ENCODE measurements at regions not wholly inside any gene's neighbourhood (a gene's known extent, or its start where the extent isn't known, plus 50 kb on each side); places are given as distances from the start of the nearest gene placed in this dataset.

DNA sequence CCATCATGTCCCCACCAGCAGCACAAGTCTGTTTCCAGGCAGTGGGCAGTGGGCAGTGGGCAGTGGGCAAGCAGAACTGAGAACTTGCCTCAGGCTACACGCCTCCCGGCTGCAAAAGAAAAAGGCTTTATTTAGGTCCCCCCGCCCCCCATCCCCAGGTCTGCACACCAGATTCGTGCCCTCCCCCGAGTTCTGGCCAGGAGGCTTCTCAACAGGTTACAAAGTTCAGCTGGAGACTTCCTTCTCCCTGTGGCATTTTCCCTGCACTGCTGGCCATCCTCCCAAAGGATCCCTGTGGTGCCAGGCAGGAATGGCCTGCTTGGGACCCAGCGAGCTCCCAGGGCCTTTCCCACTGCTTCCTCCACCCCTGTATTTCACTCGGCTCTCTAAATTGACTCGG, 97.0 kb upstream of the TRIM2 start:
- H3K27ac ChIP-seq (ENCODE audit: low read depth, low read length) = no peak overlapping the region
- no peak overlapping the region for H2BK15ac ChIP-seq (replicated peaks; ENCODE audit: low read depth)
- no peaks in the 10 kb centered on the region for H3K79me2 ChIP-seq (ENCODE audit: control insufficient read depth, insufficient read depth, low read length)
- no peaks in the 10 kb centered on the region for H3K27me3 ChIP-seq (ENCODE audit: insufficient read depth, low read length, poor library complexity)
- WGBS (ENCODE audit: extremely low coverage, insufficient coverage, low lambda C conversion rate) = no CpG with 5 or more reads among the region's 8 CpGs
- DNase-seq = no peak
- H3K18ac ChIP-seq (ENCODE audit: low read length) = no peak overlapping the region
- no peak overlapping the region for H4K8ac ChIP-seq (ENCODE audit: low read depth, low read length)
- no peaks in the 10 kb centered on the region for H3K79me1 ChIP-seq (ENCODE audit: low read length)
- H3K23ac ChIP-seq (ENCODE audit: low read length) = no peak overlapping the region
- no peak overlapping the region for H2BK5ac ChIP-seq (ENCODE audit: low read length)
- no peak overlapping the region for H4K5ac ChIP-seq (ENCODE audit: low read length)
- no peak overlapping the region for H3K4me2 ChIP-seq (ENCODE audit: low read length)
- no peak overlapping the region for H3K56ac ChIP-seq (ENCODE audit: low read length)
- H2BK120ac ChIP-seq (ENCODE audit: low read depth, low read length) = no peak overlapping the region
- no peaks in the 10 kb centered on the region for H3K36me3 ChIP-seq (ENCODE audit: control insufficient read depth, insufficient read depth, low read length)
- H3K4ac ChIP-seq (ENCODE audit: low read depth, low read length) = no peak overlapping the region
- no peak overlapping the region for H3K9ac ChIP-seq (ENCODE audit: low read length)
- no peak overlapping the region for H3K4me3 ChIP-seq (ENCODE audit: low read length)
- no peaks in the 10 kb centered on the region for H3K4me1 ChIP-seq (ENCODE audit: control insufficient read depth, low read depth, low read length)
- no peak overlapping the region for H2AK5ac ChIP-seq (ENCODE audit: low read length)

DNA sequence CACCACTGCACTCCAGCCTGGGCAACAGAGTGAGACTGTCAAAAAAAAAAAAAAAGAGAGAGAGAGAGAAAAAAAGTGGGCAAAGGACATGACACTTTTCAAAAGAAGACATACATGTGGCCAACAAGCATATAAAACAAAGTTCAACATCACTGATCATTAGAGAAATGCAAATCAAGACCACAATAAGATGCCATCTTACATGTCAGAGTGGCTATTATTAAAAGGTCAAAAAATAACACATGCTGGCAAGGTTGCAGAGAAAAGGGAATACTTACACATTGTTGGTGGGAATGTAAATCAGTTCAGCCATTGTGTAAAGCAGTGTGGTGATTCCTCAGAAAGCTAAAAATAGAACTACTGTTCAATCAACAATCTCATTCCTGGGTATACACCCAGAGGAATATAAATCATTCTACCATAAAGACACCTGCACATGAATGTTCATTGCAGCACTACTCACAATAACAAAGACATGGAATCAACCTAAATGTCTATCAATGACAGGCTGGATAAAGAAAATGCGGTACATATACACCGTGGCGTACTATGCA, 94.9 kb upstream of the TRIM2 start:
- Histone ChIP-seq H3K79me2 (ENCODE audit: control insufficient read depth, insufficient read depth, low read length) (no peaks in the 10 kb centered on the region), H3K4me1 (ENCODE audit: control insufficient read depth, low read depth, low read length) (no peaks in the 10 kb centered on the region), H2BK5ac (ENCODE audit: low read length) (no peak overlapping the region), H3K56ac (ENCODE audit: low read length) (no peak overlapping the region), H2AK5ac (ENCODE audit: low read length) (no peak overlapping the region), H3K4ac (ENCODE audit: low read depth, low read length) (no peak overlapping the region), H3K27me3 (ENCODE audit: insufficient read depth, low read length, poor library complexity) (no peaks in the 10 kb centered on the region), H2BK15ac (replicated peaks; ENCODE audit: low read depth) (no peak overlapping the region), H3K36me3 (ENCODE audit: control insufficient read depth, insufficient read depth, low read length) (no peaks in the 10 kb centered on the region), H3K23ac (ENCODE audit: low read length) (no peak overlapping the region), H3K27ac (ENCODE audit: low read depth, low read length) (no peak overlapping the region), H3K79me1 (ENCODE audit: low read length) (no peaks in the 10 kb centered on the region), H2BK120ac (ENCODE audit: low read depth, low read length) (no peak overlapping the region), H4K8ac (ENCODE audit: low read depth, low read length) (no peak overlapping the region), H3K18ac (ENCODE audit: low read length) (no peak overlapping the region), H3K4me3 (ENCODE audit: low read length) (no peak overlapping the region), H3K9ac (ENCODE audit: low read length) (no peak overlapping the region), H3K4me2 (ENCODE audit: low read length) (no peak overlapping the region), H4K5ac (ENCODE audit: low read length) (no peak overlapping the region)
- DNase-seq = no peak
- WGBS (ENCODE audit: extremely low coverage, insufficient coverage, low lambda C conversion rate) = no CpG with 5 or more reads among the region's 3 CpGs

DNA sequence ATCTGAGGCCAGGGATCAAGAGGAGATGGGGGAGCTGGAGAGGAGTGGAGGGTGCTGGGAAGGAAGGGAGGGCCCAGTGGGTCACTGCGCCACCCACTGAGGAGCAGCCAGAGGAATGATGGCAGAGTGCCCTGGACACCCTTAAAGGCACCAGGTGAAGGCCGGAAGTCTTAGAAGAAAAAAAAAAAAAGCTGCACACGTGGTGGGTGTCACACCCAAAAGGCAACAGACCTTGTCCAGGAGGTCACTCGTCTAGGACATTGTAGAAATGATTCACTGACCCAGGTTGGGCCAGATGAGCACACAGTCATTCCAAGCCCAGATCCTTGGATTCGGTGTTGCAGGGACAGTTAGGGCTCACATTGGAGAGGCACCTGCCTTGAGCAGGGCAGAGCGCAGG, 93.5 kb upstream of the TRIM2 start:
- no peak overlapping the region for H3K4me2 ChIP-seq (ENCODE audit: low read length)
- no peaks in the 10 kb centered on the region for H3K36me3 ChIP-seq (ENCODE audit: control insufficient read depth, insufficient read depth, low read length)
- H3K9ac ChIP-seq (ENCODE audit: low read length) = no peak overlapping the region
- H2BK120ac ChIP-seq (ENCODE audit: low read depth, low read length) = no peak overlapping the region
- no peak overlapping the region for H3K23ac ChIP-seq (ENCODE audit: low read length)
- no peak overlapping the region for H3K4ac ChIP-seq (ENCODE audit: low read depth, low read length)
- H4K8ac ChIP-seq (ENCODE audit: low read depth, low read length) = no peak overlapping the region
- H2BK15ac ChIP-seq (replicated peaks; ENCODE audit: low read depth) = no peak overlapping the region
- H3K4me3 ChIP-seq (ENCODE audit: low read length) = no peak overlapping the region
- DNase-seq = no peak
- no CpG with 5 or more reads among the region's 6 CpGs for WGBS (ENCODE audit: extremely low coverage, insufficient coverage, low lambda C conversion rate)
- no peaks in the 10 kb centered on the region for H3K27me3 ChIP-seq (ENCODE audit: insufficient read depth, low read length, poor library complexity)
- no peak overlapping the region for H2BK5ac ChIP-seq (ENCODE audit: low read length)
- no peak overlapping the region for H2AK5ac ChIP-seq (ENCODE audit: low read length)
- no peaks in the 10 kb centered on the region for H3K79me2 ChIP-seq (ENCODE audit: control insufficient read depth, insufficient read depth, low read length)
- no peaks in the 10 kb centered on the region for H3K4me1 ChIP-seq (ENCODE audit: control insufficient read depth, low read depth, low read length)
- H3K79me1 ChIP-seq (ENCODE audit: low read length) = no peaks in the 10 kb centered on the region
- no peak overlapping the region for H3K56ac ChIP-seq (ENCODE audit: low read length)
- H3K18ac ChIP-seq (ENCODE audit: low read length) = no peak overlapping the region
- no peak overlapping the region for H3K27ac ChIP-seq (ENCODE audit: low read depth, low read length)
- H4K5ac ChIP-seq (ENCODE audit: low read length) = no peak overlapping the region

DNA sequence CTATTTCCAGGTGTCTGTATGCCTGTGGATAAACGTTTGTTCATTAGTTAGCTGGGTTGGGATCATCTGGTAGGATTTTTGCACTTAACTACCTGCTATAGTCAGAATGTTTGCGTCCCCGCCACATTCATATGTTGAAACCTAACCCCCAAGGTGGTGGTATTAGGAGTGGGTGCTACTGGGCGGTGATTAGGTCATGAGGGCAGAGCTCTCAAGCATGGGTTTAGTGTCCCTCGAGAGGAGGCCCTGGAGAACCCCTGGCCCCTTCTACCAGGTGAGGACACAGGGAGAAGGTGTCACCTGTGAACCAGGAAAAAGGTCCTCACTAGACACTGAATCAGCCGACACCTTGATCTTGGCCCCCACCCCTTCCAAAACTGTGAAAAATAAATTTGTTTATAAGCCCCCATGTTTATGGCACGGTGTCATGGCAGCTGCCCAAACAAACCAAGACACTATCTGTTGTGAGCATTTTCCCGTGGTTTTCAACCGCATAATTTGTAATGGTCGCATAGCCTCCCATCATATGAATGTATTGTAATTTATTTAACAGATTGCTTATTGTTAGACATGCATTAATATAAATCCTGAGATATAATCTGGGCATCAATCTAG, 92.7 kb upstream of the TRIM2 start:
- Histone ChIP-seq H2BK15ac (replicated peaks; ENCODE audit: low read depth) (no peak overlapping the region), H2BK5ac (ENCODE audit: low read length) (no peak overlapping the region), H2AK5ac (ENCODE audit: low read length) (no peak overlapping the region), H3K27ac (ENCODE audit: low read depth, low read length) (no peak overlapping the region), H3K4ac (ENCODE audit: low read depth, low read length) (no peak overlapping the region), H3K56ac (ENCODE audit: low read length) (no peak overlapping the region), H4K8ac (ENCODE audit: low read depth, low read length) (no peak overlapping the region), H3K27me3 (ENCODE audit: insufficient read depth, low read length, poor library complexity) (no peaks in the 10 kb centered on the region), H3K9ac (ENCODE audit: low read length) (no peak overlapping the region), H3K4me2 (ENCODE audit: low read length) (no peak overlapping the region), H2BK120ac (ENCODE audit: low read depth, low read length) (no peak overlapping the region), H3K23ac (ENCODE audit: low read length) (no peak overlapping the region), H3K4me3 (ENCODE audit: low read length) (no peak overlapping the region), H3K79me2 (ENCODE audit: control insufficient read depth, insufficient read depth, low read length) (no peaks in the 10 kb centered on the region), H4K5ac (ENCODE audit: low read length) (no peak overlapping the region), H3K4me1 (ENCODE audit: control insufficient read depth, low read depth, low read length) (no peaks in the 10 kb centered on the region), H3K79me1 (ENCODE audit: low read length) (no peaks in the 10 kb centered on the region), H3K18ac (ENCODE audit: low read length) (no peak overlapping the region), H3K36me3 (ENCODE audit: control insufficient read depth, insufficient read depth, low read length) (no peaks in the 10 kb centered on the region)
- DNase-seq = no peak
- no CpG with 5 or more reads among the region's 10 CpGs for WGBS (ENCODE audit: extremely low coverage, insufficient coverage, low lambda C conversion rate)

DNA sequence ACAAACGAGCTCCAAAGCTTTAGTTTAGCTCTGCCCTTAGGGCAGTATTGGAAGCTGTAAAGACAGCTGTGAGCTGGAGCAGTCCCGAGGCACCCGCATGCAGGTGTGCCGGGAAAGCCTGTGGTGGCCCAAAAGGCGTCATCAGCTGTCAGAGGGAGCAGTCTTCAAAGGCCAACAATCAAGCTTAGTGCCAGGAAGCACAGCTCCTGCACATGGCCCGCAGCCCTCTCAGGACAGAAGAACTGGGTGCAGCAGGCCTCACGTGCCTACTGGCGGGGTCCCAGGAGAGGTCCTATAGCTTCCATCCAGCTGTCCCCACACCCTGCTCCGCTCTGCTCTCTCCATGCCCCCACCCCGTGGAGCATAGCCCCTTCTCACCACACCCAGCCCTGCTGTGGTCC, 92.2 kb upstream of the TRIM2 start:
- no peaks in the 10 kb centered on the region for H3K79me2 ChIP-seq (ENCODE audit: control insufficient read depth, insufficient read depth, low read length)
- H3K36me3 ChIP-seq (ENCODE audit: control insufficient read depth, insufficient read depth, low read length) = no peaks in the 10 kb centered on the region
- no peak overlapping the region for H2BK15ac ChIP-seq (replicated peaks; ENCODE audit: low read depth)
- H3K4me1 ChIP-seq (ENCODE audit: control insufficient read depth, low read depth, low read length) = no peaks in the 10 kb centered on the region
- H3K79me1 ChIP-seq (ENCODE audit: low read length) = no peaks in the 10 kb centered on the region
- H3K56ac ChIP-seq (ENCODE audit: low read length) = no peak overlapping the region
- H3K4me2 ChIP-seq (ENCODE audit: low read length) = no peak overlapping the region
- no peak overlapping the region for H3K23ac ChIP-seq (ENCODE audit: low read length)
- WGBS (ENCODE audit: extremely low coverage, insufficient coverage, low lambda C conversion rate) = no CpG with 5 or more reads among the region's 10 CpGs
- no peak overlapping the region for H2AK5ac ChIP-seq (ENCODE audit: low read length)
- no peak overlapping the region for H2BK120ac ChIP-seq (ENCODE audit: low read depth, low read length)
- no peak for DNase-seq
- no peak overlapping the region for H2BK5ac ChIP-seq (ENCODE audit: low read length)
- H3K18ac ChIP-seq (ENCODE audit: low read length) = no peak overlapping the region
- H4K5ac ChIP-seq (ENCODE audit: low read length) = no peak overlapping the region
- H4K8ac ChIP-seq (ENCODE audit: low read depth, low read length) = no peak overlapping the region
- H3K4me3 ChIP-seq (ENCODE audit: low read length) = no peak overlapping the region
- H3K27me3 ChIP-seq (ENCODE audit: insufficient read depth, low read length, poor library complexity) = no peaks in the 10 kb centered on the region
- no peak overlapping the region for H3K27ac ChIP-seq (ENCODE audit: low read depth, low read length)
- H3K9ac ChIP-seq (ENCODE audit: low read length) = no peak overlapping the region
- H3K4ac ChIP-seq (ENCODE audit: low read depth, low read length) = no peak overlapping the region
